Cardiac muscle cell (in vitro differentiated cells and primary cell): ENCODE measurements at regions not wholly inside any gene's neighbourhood (a gene's known extent, or its start where the extent isn't known, plus 50 kb on each side); places are given as distances from the start of the nearest gene placed in this dataset.

Experiments used
- DNase-seq, 2 donors: peaks; one replicate each; pipeline versions ENCODE4 v3.0.0 to v3.0.0-alpha.2; 2010 to 2017; ENCODE audit warnings: low read depth in 1 of 2, low spot score in 1 of 2
- H3K27ac ChIP-seq: fragments of 200-600 bp; sonication (generic); 2 replicates; pipeline ENCODE4 v1.5.1; 2016
- H3K27me3 ChIP-seq: fragments of 200-600 bp; sonication (generic); 2 replicates; pipeline ENCODE4 v1.6.0; 2016; ENCODE audit warnings: control low read depth
- H3K36me3 ChIP-seq: fragments of 200-600 bp; sonication (generic); 2 replicates; pipeline ENCODE4 v1.5.1; 2016; ENCODE audit warnings: control low read depth
- H3K4me1 ChIP-seq: fragments of 200-600 bp; sonication (generic); 2 replicates; pipeline ENCODE4 v1.8.1; 2017; ENCODE audit warnings: low read depth, mild to moderate bottlenecking, mixed run types
- H3K4me3 ChIP-seq: fragments of 200-600 bp; sonication (generic); 2 replicates; pipeline ENCODE4 v1.5.1; 2016; ENCODE audit warnings: mild to moderate bottlenecking
- H3K9me3 ChIP-seq: fragments of 200-600 bp; sonication (generic); 2 replicates; pipeline ENCODE4 v1.5.1; 2017; ENCODE audit warnings: low read depth, mild to moderate bottlenecking, control low read depth
- CTCF ChIP-seq: IDR thresholded peaks from 2 replicates; pipeline ENCODE4 v1.5.1; 2012; ENCODE audit warnings: low read depth, mild to moderate bottlenecking, low read length

GRCh38 chr17:71111934-71112333, 942.6 kb downstream of the KCNJ2 start:
- Histone ChIP-seq H3K27me3 (no peaks in the 10 kb centered on the region), H3K27ac (no peak overlapping the region), H3K36me3 (no peaks in the 10 kb centered on the region), H3K9me3 (no peaks in the 10 kb centered on the region), H3K4me1 (no peaks in the 10 kb centered on the region), H3K4me3 (no peak overlapping the region)
- DNase-seq, result no peak
- TF ChIP-seq CTCF, result no peak

GRCh38 chr17:71113347-71113746, 944.0 kb downstream of the KCNJ2 start:
- Histone ChIP-seq H3K27ac (no peak overlapping the region), H3K36me3 (no peaks in the 10 kb centered on the region), H3K4me3 (no peak overlapping the region), H3K4me1 (no peaks in the 10 kb centered on the region), H3K27me3 (no peaks in the 10 kb centered on the region), H3K9me3 (no peaks in the 10 kb centered on the region)
- no peak for DNase-seq
- no peak for TF ChIP-seq CTCF

- Histone ChIP-seq H3K9me3 (no peaks in the 10 kb centered on the region), H3K36me3 (no peaks in the 10 kb centered on the region), H3K27ac (no peak overlapping the region), H3K4me3 (no peak overlapping the region), H3K27me3 (no peaks in the 10 kb centered on the region), H3K4me1 (no peaks in the 10 kb centered on the region)
- DNase-seq, result no peak
- no peak for TF ChIP-seq CTCF
These were observed 945.8 kb downstream of the KCNJ2 start for GRCh38 chr17:71114911-71115668.

GRCh38 chr17:71115669-71115972, 946.3 kb downstream of the KCNJ2 start:
- Histone ChIP-seq H3K36me3 (no peaks in the 10 kb centered on the region), H3K27me3 (no peaks in the 10 kb centered on the region), H3K4me3 (no peak overlapping the region), H3K27ac (no peak overlapping the region), H3K9me3 (no peaks in the 10 kb centered on the region), H3K4me1 (no peaks in the 10 kb centered on the region)
- DNase-seq, result no peak
- no peak for TF ChIP-seq CTCF

GRCh38 chr17:71117466-71117865, 948.1 kb downstream of the KCNJ2 start:
- H3K9me3 ChIP-seq, result no peaks in the 10 kb centered on the region
- DNase-seq, result peak in 1 of 2 donors; percentile 20

More at GRCh38 chr17:71117466-71117865, 948.1 kb downstream of the KCNJ2 start:
- no peak for TF ChIP-seq CTCF
- Histone ChIP-seq H3K4me1 (no peaks in the 10 kb centered on the region), H3K36me3 (no peaks in the 10 kb centered on the region), H3K27ac (no peak overlapping the region), H3K27me3 (no peaks in the 10 kb centered on the region), H3K4me3 (no peak overlapping the region)
